ENCODE measurements at regions not wholly inside any gene's neighbourhood (a gene's known extent, or its start where the extent isn't known, plus 50 kb on each side); places are given as distances from the start of the nearest gene placed in this dataset.

- TF ChIP-seq CTCF (IDR thresholded peaks at IDR 0.05) (no peak), POLR2A (IDR thresholded peaks at IDR 0.05) (no peak)
These were observed 305.9 kb downstream of the AJAP1 start for GRCh38 chr1:4960336-4960735.
